ENCODE measurements at regions not wholly inside any gene's neighbourhood (a gene's known extent, or its start where the extent isn't known, plus 50 kb on each side); places are given as distances from the start of the nearest gene placed in this dataset.

DNA sequence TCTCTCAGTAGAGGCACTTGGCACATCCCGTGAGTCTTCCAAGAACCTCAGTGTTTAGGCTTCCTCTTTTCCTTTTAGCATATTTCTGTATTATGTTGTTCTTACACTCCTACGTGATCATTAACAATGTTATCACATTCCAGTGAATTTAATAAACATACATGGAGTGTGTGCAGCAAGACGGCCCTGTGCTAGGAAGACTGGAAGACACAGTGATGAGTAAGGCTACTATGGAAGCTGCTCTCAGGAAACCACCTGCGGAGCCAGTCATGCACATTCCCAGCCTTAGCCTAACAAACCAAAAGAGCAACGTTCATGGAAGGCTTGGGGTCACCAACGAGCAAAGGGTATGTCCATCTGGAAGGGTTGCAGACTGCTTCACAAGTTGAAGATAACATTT lies 103.4 kb downstream of the ETAA1 start:
- in situ Hi-C loops (cut with HindIII; ENCODE audit: extremely low pct_ligation_motif_present, low pct_unique_long_range_greater_than_20kb) (no loop called here), intact Hi-C loops (cut with micrococcal nuclease; ENCODE audit: unreplicated experiment) (no loop called here)
- 24% methylated on average over 6 of the region's 6 CpGs for WGBS (ENCODE audit: low lambda C conversion rate)
- ATAC-seq, result no peak
- no peaks in the 10 kb centered on the region for H3K79me2 ChIP-seq (ENCODE audit: insufficient read depth, low read length)
- DNase-seq (ENCODE audit: low spot score), result no peak
- no peak overlapping the region for H3K27ac ChIP-seq (ENCODE audit: extremely low read length, insufficient read depth, low read length)
- no peak overlapping the region for H3K9ac ChIP-seq (ENCODE audit: insufficient read depth, low read depth, low read length)
- no peak overlapping the region for H3K4me2 ChIP-seq (ENCODE audit: low read depth, low read length)
- no peak overlapping the region for H3K4me3 ChIP-seq (replicated peaks in 1 of 3; ENCODE audit: insufficient read depth in 1 of 3, low read depth in 2 of 3, low read length in 3 of 3)
- no peak overlapping the region for H2AFZ ChIP-seq (ENCODE audit: low read length)
- peaks cover 8% of the 10 kb centered on the region for H3K4me1 ChIP-seq (ENCODE audit: insufficient read depth, low read length)
- no peaks in the 10 kb centered on the region for H3K9me3 ChIP-seq (ENCODE audit: low read length)
- TF ChIP-seq DNMT1 (CRISPR knock-in tag; IDR thresholded peaks at IDR 0.05), result no peak
- TF ChIP-seq ZSCAN30 (CRISPR knock-in tag; IDR thresholded peaks at IDR 0.05), result no peak
- TF ChIP-seq MLLT10 (CRISPR knock-in tag; IDR thresholded peaks at IDR 0.05), result no peak
- no peak for TF ChIP-seq CREB1 (IDR thresholded peaks at IDR 0.05)
- TF ChIP-seq CREB1 (CRISPR knock-in tag; IDR thresholded peaks at IDR 0.05), result no peak
- no peak for TF ChIP-seq RARA (CRISPR knock-in tag; IDR thresholded peaks at IDR 0.05)
- TF ChIP-seq GZF1 (CRISPR knock-in tag; IDR thresholded peaks at IDR 0.05), result no peak
- no peak for TF ChIP-seq SIN3B (IDR thresholded peaks at IDR 0.05; ENCODE audit: low read length)
- TF ChIP-seq HNF4A (CRISPR knock-in tag; IDR thresholded peaks at IDR 0.05), result no peak
- no peak for TF ChIP-seq ZNF660 (CRISPR knock-in tag; IDR thresholded peaks at IDR 0.05; ENCODE audit: borderline replicate concordance, low read depth)
- no peak for TF ChIP-seq ZNF678 (CRISPR knock-in tag; IDR thresholded peaks at IDR 0.05)
- TF ChIP-seq, protein P1, sequence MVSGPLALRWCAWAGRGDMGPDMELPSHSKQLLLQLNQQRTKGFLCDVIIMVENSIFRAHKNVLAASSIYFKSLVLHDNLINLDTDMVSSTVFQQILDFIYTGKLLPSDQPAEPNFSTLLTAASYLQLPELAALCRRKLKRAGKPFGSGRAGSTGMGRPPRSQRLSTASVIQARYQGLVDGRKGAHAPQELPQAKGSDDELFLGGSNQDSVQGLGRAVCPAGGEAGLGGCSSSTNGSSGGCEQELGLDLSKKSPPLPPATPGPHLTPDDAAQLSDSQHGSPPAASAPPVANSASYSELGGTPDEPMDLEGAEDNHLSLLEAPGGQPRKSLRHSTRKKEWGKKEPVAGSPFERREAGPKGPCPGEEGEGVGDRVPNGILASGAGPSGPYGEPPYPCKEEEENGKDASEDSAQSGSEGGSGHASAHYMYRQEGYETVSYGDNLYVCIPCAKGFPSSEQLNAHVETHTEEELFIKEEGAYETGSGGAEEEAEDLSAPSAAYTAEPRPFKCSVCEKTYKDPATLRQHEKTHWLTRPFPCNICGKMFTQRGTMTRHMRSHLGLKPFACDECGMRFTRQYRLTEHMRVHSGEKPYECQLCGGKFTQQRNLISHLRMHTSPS (CRISPR knock-in tag; IDR thresholded peaks at IDR 0.05; ENCODE audit: low read depth), result no peak
- no peak for TF ChIP-seq FOXK1 (CRISPR knock-in tag; IDR thresholded peaks at IDR 0.05; ENCODE audit: borderline replicate concordance, low read depth)
- TF ChIP-seq THAP11 (CRISPR knock-in tag; IDR thresholded peaks at IDR 0.05), result no peak
- TF ChIP-seq MBD4 (IDR thresholded peaks at IDR 0.05; ENCODE audit: borderline replicate concordance, low read length), result no peak
- ChIA-PET CTCF (ENCODE audit: low intra/inter-chr PET ratio, low total read pairs) (no interaction called here), POLR2A (no interaction called here)
- no peak for FAIRE-seq
- H4K20me1 ChIP-seq (ENCODE audit: insufficient read depth, low read length), result no peaks in the 10 kb centered on the region
- no peaks in the 10 kb centered on the region for H3K27me3 ChIP-seq (ENCODE audit: control insufficient read depth in 1 of 2, insufficient read depth in 2 of 2, low read length in 2 of 2)
- no TSS peak for BruUV-seq (replicated peaks)
- no peaks in the 10 kb centered on the region for H3K36me3 ChIP-seq (replicated peaks in 1 of 2; ENCODE audit: control insufficient read depth in 1 of 2, insufficient read depth in 2 of 2, low read length in 2 of 2)
